ENCODE measurements at regions not wholly inside any gene's neighbourhood (a gene's known extent, or its start where the extent isn't known, plus 50 kb on each side); places are given as distances from the start of the nearest gene placed in this dataset.

GRCh38 chr5:57778501-57779091, 296.0 kb upstream of the ACTBL2 start:
- 100% methylated on average over 1 of the region's 1 CpG for WGBS (ENCODE audit: low lambda C conversion rate)
- no peaks in the 10 kb centered on the region for H3K9me2 ChIP-seq
- H3F3A ChIP-seq (replicated peaks; ENCODE audit: insufficient read depth): no peaks in the 10 kb centered on the region
- no peak overlapping the region for H3K4me2 ChIP-seq
- peaks cover 6 to 9% of the 10 kb centered on the region in 2 experiments; a peak in 3 of 4 replicates for H3K4me1 ChIP-seq (ENCODE audit: control insufficient read depth in 1 of 2, insufficient read depth in 2 of 2, low read depth in 1 of 2, low read length in 1 of 2)
- H3K27ac ChIP-seq (ENCODE audit: low read depth in 2 of 2, low read length in 1 of 2): peak overlapping the region in 1 of 2 experiments; percentile 22; a peak in 1 of 4 replicates
- H3K27me3 ChIP-seq (ENCODE audit: insufficient read depth): no peaks in the 10 kb centered on the region
- no peak overlapping the region for H3K9ac ChIP-seq
- no peaks in the 10 kb centered on the region for H4K20me1 ChIP-seq (ENCODE audit: insufficient read depth)
- H3K9me3 ChIP-seq: no peaks in the 10 kb centered on the region
- no peaks in the 10 kb centered on the region for H3K36me3 ChIP-seq (replicated peaks in 1 of 2; ENCODE audit: control insufficient read depth in 1 of 2, insufficient read depth in 2 of 2, low read length in 1 of 2)
- H3K79me2 ChIP-seq (ENCODE audit: insufficient read depth): no peaks in the 10 kb centered on the region
- TF ChIP-seq EP300 (IDR thresholded peaks at IDR 0.05; ENCODE audit: borderline replicate concordance in 1 of 2, low read depth in 1 of 2, low read length in 1 of 2): 0 out of 4 replicates have a peak, but pooled peaks of 1 of the 2 experiments have one; percentile 6
- TF ChIP-seq EZH2phosphoT487 (IDR thresholded peaks at IDR 0.05; ENCODE audit: borderline replicate concordance, low read depth): no peak
- ChIA-PET POLR2A (interaction anchor here (0.7 kb wide), 1 partner anchor 481 kb away, joined by 3 read pairs; no protein-coding TSS in a partner anchor), CTCF (interaction anchor here (0.6 to 8.1 kb wide), 62 partner anchors 9 to 1072 kb away, joined by 3 to 206 read pairs (median 5); partner anchors contain the start of gene PLK2)
- 0 out of 2 replicates have a peak overlapping the region, but pooled peaks have one; percentile 25 for H2AFZ ChIP-seq (ENCODE audit: low read depth)
- no peak overlapping the region for H3K4me3 ChIP-seq (ENCODE audit: low read depth in 2 of 2, low read length in 1 of 2)
- DNase-seq: no peak

GRCh38 chr5:57777174-57777581, 294.6 kb upstream of the ACTBL2 start:
- no peak for DNase-seq
- ChIA-PET CTCF (interaction anchor here (0.7 to 8.1 kb wide), 12 partner anchors 10 to 1070 kb away, joined by 3 to 206 read pairs (median 13); partner anchors contain the start of gene PLK2), POLR2A (no interaction called here)
- Histone ChIP-seq H3K9ac (no peak overlapping the region), H3K36me3 (replicated peaks in 1 of 2; ENCODE audit: control insufficient read depth in 1 of 2, insufficient read depth in 2 of 2, low read length in 1 of 2) (no peaks in the 10 kb centered on the region), H3K9me3 (no peaks in the 10 kb centered on the region), H3K79me2 (ENCODE audit: insufficient read depth) (no peaks in the 10 kb centered on the region), H3K4me3 (ENCODE audit: low read depth in 2 of 2, low read length in 1 of 2) (no peak overlapping the region), H3K9me2 (no peaks in the 10 kb centered on the region), H3K27ac (ENCODE audit: low read depth in 2 of 2, low read length in 1 of 2) (no peak overlapping the region; a peak in 1 of 4 replicates), H3F3A (replicated peaks; ENCODE audit: insufficient read depth) (no peaks in the 10 kb centered on the region), H2AFZ (ENCODE audit: low read depth) (no peak overlapping the region), H4K20me1 (ENCODE audit: insufficient read depth) (no peaks in the 10 kb centered on the region), H3K4me1 (ENCODE audit: control insufficient read depth in 1 of 2, insufficient read depth in 2 of 2, low read depth in 1 of 2, low read length in 1 of 2) (peaks cover 6 to 9% of the 10 kb centered on the region in 2 experiments; a peak in 3 of 4 replicates), H3K4me2 (no peak overlapping the region), H3K27me3 (ENCODE audit: insufficient read depth) (no peaks in the 10 kb centered on the region)
- 82% methylated on average over 1 of the region's 1 CpG for WGBS (ENCODE audit: low lambda C conversion rate)
- TF ChIP-seq RAD21 (IDR thresholded peaks at IDR 0.05; ENCODE audit: low read length) (no peak), RCOR1 (IDR thresholded peaks at IDR 0.05; ENCODE audit: low read length) (no peak), YY1 (IDR thresholded peaks at IDR 0.05; ENCODE audit: low read depth) (no peak), REST (IDR thresholded peaks at IDR 0.05; ENCODE audit: low read depth, low read length) (no peak), SMC3 (IDR thresholded peaks at IDR 0.05; ENCODE audit: low read depth, low read length) (no peak), EZH2phosphoT487 (IDR thresholded peaks at IDR 0.05; ENCODE audit: borderline replicate concordance, low read depth) (no peak), FOXM1 (IDR thresholded peaks at IDR 0.05; ENCODE audit: low read depth) (no peak), MAX (IDR thresholded peaks at IDR 0.05; ENCODE audit: low read depth) (no peak), FOXJ3 (CRISPR knock-in tag; IDR thresholded peaks at IDR 0.05) (no peak), MEF2A (IDR thresholded peaks at IDR 0.05; ENCODE audit: borderline replicate concordance, low read depth) (no peak), GABPA (IDR thresholded peaks at IDR 0.05; ENCODE audit: low read depth) (no peak), ZBTB33 (IDR thresholded peaks at IDR 0.05; ENCODE audit: borderline replicate concordance, low read depth) (no peak), FOSL2 (IDR thresholded peaks at IDR 0.05; ENCODE audit: borderline replicate concordance, low read depth) (no peak), TAF1 (IDR thresholded peaks at IDR 0.05; ENCODE audit: borderline replicate concordance, low read depth, low read length) (no peak), NFIC (IDR thresholded peaks at IDR 0.05; ENCODE audit: borderline replicate concordance) (no peak), POLR2AphosphoS5 (IDR thresholded peaks at IDR 0.05; ENCODE audit: low read depth, low read length) (no peak), PBX3 (IDR thresholded peaks at IDR 0.05) (no peak), USF1 (IDR thresholded peaks at IDR 0.05; ENCODE audit: borderline replicate concordance, low read depth) (no peak)
